B cell (primary cell): ENCODE measurements at regions not wholly inside any gene's neighbourhood (a gene's known extent, or its start where the extent isn't known, plus 50 kb on each side); places are given as distances from the start of the nearest gene placed in this dataset.

ENCODE experiments used
- ATAC-seq: fragments of 200-7000 bp; cut with Tn5 transposase; one replicate; pipeline ENCODE4 v1.10.0; 2021; ENCODE audit warnings: low read depth, mild to moderate bottlenecking, moderate number of reproducible peaks, moderate library complexity
- CTCF ChIA-PET: fragments of 350-600 bp; sonication (Branson Sonifier 250); formaldehyde crosslinking; loops from one replicate; lab custom pipeline; 2021; ENCODE audit warnings: antibody characterized with exemption, inconsistent platforms; lab: Charles Lee
- POLR2A ChIA-PET: fragments of 350-600 bp; sonication (Branson Sonifier 250); formaldehyde crosslinking; loops from one replicate; lab custom pipeline; 2021; ENCODE audit warnings: antibody characterized with exemption; lab: Charles Lee
- DNase-seq: peaks from one replicate; pipeline ENCODE4 v3.0.0; 2013
- H2AFZ ChIP-seq: 2 replicates; pipeline ENCODE4 v1.6.1; 2012; ENCODE audit warnings: mild to moderate bottlenecking, low read depth, low read length; ENCODE audit not compliant: insufficient read depth, poor library complexity, severe bottlenecking
- H3K27ac ChIP-seq, 2 donors: 1 replicate in 1 of 2; 2 replicates in 1 of 2; pipeline ENCODE4 v1.5.1; 2012 to 2013; ENCODE audit warnings: low read length in 2 of 2, mild to moderate bottlenecking in 2 of 2, moderate library complexity in 1 of 2
- H3K27me3 ChIP-seq, 4 experiments: fragments of 200-600 bp in 1 of 4; sonication (generic) in 1 of 4; replicated peaks in 1 of 4; 1 replicate in 2 of 4; 2 replicates in 2 of 4; pipeline versions ENCODE4 v1.6.1 to v1.7.0; 2013 to 2016; ENCODE audit warnings: low read length in 3 of 4, mild to moderate bottlenecking in 2 of 4, mixed read lengths in 1 of 4, moderate library complexity in 1 of 4; ENCODE audit not compliant: insufficient read depth in 4 of 4, control insufficient read depth in 3 of 4; ENCODE audit errors: control extremely low read depth in 1 of 4
- H3K36me3 ChIP-seq, 2 experiments: replicated peaks in 1 of 2; 1 replicate in 1 of 2; 2 replicates in 1 of 2; pipeline versions ENCODE4 v1.6.1 to v1.7.1; 2013; ENCODE audit warnings: low read length in 1 of 2; ENCODE audit not compliant: insufficient read depth in 2 of 2, control insufficient read depth in 1 of 2; ENCODE audit errors: control extremely low read depth in 1 of 2, extremely low read depth in 1 of 2
- H3K4me1 ChIP-seq, 2 donors: fragments of 200-600 bp in 1 of 2; sonication (generic) in 1 of 2; 1 replicate in 1 of 2; 2 replicates in 1 of 2; pipeline versions ENCODE4 v1.5.1 to v1.6.1; 2013 to 2017; ENCODE audit warnings: low read length in 2 of 2; ENCODE audit not compliant: control insufficient read depth in 2 of 2, insufficient read depth in 2 of 2
- H3K4me2 ChIP-seq: replicated peaks from 2 replicates; pipeline ENCODE3; 2012; ENCODE audit warnings: mild to moderate bottlenecking, low read depth, low read length; ENCODE audit not compliant: poor library complexity, severe bottlenecking
- H3K4me3 ChIP-seq, 5 experiments: fragments of 200-600 bp in 1 of 5; sonication (generic) in 1 of 5; 1 replicate in 3 of 5; 2 replicates in 2 of 5; pipeline versions ENCODE4 v1.5.1 to v1.7.0; 2011 to 2016; ENCODE audit warnings: low read length in 4 of 5, mild to moderate bottlenecking in 4 of 5, low read depth in 2 of 5, control low read depth in 1 of 5, moderate library complexity in 1 of 5; ENCODE audit not compliant: insufficient read depth in 1 of 5; ENCODE audit errors: control extremely low read depth in 1 of 5, extremely low read depth in 1 of 5
- H3K79me2 ChIP-seq: fragments of 200-600 bp; sonication (generic); one replicate; pipeline ENCODE4 v1.6.0; 2016; ENCODE audit warnings: low read length; ENCODE audit not compliant: control insufficient read depth, insufficient read depth
- H3K9ac ChIP-seq: fragments of 200-600 bp; sonication (generic); 2 replicates; pipeline ENCODE4 v1.6.1; 2017; ENCODE audit warnings: mild to moderate bottlenecking, low read length, moderate library complexity
- H3K9me3 ChIP-seq, 3 donors: one replicate each; pipeline versions ENCODE4 v1.6.1 to v1.7.1; 2013; ENCODE audit warnings: low read length in 2 of 3; ENCODE audit not compliant: control insufficient read depth in 2 of 3, insufficient read depth in 1 of 3; ENCODE audit errors: control extremely low read depth in 1 of 3
- H4K20me1 ChIP-seq: 2 replicates; pipeline ENCODE4 v1.6.0; 2012; ENCODE audit warnings: mild to moderate bottlenecking, low read length; ENCODE audit not compliant: insufficient read depth, control insufficient read depth, poor library complexity, severe bottlenecking
- H3K27ac Mint-ChIP-seq: one replicate; pipeline ENCODE4 v1.8.0; 2021; ENCODE audit warnings: mixed read lengths
- H3K27me3 Mint-ChIP-seq: one replicate; pipeline ENCODE4 v1.8.0; 2021; ENCODE audit warnings: mixed read lengths
- H3K4me1 Mint-ChIP-seq: one replicate; pipeline ENCODE4 v1.8.0; 2021; ENCODE audit warnings: mixed read lengths
- H3K4me3 Mint-ChIP-seq: one replicate; pipeline ENCODE4 v1.8.0; 2021; ENCODE audit warnings: mixed read lengths
- H3K9me3 Mint-ChIP-seq: one replicate; pipeline ENCODE4 v1.8.0; 2022; ENCODE audit warnings: mixed read lengths; ENCODE audit not compliant: insufficient read depth
- EZH2 ChIP-seq: IDR thresholded peaks from 2 replicates; pipeline ENCODE4 v1.6.1; 2012; ENCODE audit warnings: borderline replicate concordance, low read depth, mild to moderate bottlenecking, moderate library complexity, low read length; ENCODE audit not compliant: insufficient read depth, poor library complexity, severe bottlenecking
- WGBS: methylation state at CpG from one replicate; pipeline ENCODE4 v1.1.5; 2013; ENCODE audit warnings: missing lambda C conversion rate; ENCODE audit not compliant: insufficient coverage; 5-methylcytosine and 5-hydroxymethylcytosine counted together
- intact Hi-C: fragments of 100-400 bp; cut with micrococcal nuclease; formaldehyde crosslinking; loops from one replicate; pipeline ENCODE4 v1.10.0; 2022
- TF ChIP-seq, protein P1 (sequence below): fragments of 200-600 bp; IDR thresholded peaks from one replicate; pipeline ENCODE4 v1.8.0; 2022; ENCODE audit warnings: antibody characterized with exemption, mild to moderate bottlenecking

DNA sequence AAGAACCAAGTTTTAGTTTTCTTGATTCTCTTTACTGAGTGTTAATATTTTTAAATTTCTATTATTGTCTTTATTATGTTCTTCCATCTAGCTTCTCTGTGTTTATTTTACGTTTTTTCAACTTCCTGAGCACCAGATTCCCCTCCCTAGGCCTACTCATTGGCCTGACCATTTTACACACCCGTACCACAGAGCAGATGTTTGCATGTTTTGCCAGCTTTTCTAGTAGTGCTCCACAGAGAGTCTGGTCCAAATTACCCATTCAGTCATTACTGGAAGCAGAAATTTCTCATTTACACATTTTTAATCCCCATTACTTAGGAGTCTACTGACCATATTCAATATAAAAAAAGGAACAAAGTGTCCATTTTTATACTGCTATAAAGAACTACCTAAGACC is 66.9 kb downstream of the ING1 start:
- Histone ChIP-seq H3K4me1 (no peaks in the 10 kb centered on the region), H3K27me3 (peaks cover 0 to 7% (median 0%) of the 10 kb centered on the region in 4 experiments), H2AFZ (no peak overlapping the region), H3K36me3 (no peaks in the 10 kb centered on the region), H3K4me2 (no peak overlapping the region), H3K27ac (no peak overlapping the region), H3K9ac (no peak overlapping the region), H4K20me1 (no peaks in the 10 kb centered on the region), H3K9me3 (peaks cover 2 to 15% (median 6%) of the 10 kb centered on the region in 3 donors), H3K4me3 (no peak overlapping the region), H3K79me2 (no peaks in the 10 kb centered on the region)
- Mint-ChIP-seq H3K9me3 (peaks cover 12% of the 10 kb centered on the region), H3K27ac (no peak overlapping the region), H3K4me3 (no peak overlapping the region), H3K4me1 (no peaks in the 10 kb centered on the region), H3K27me3 (peaks cover 19% of the 10 kb centered on the region)
- no peak for TF ChIP-seq EZH2
- TF ChIP-seq, protein P1, sequence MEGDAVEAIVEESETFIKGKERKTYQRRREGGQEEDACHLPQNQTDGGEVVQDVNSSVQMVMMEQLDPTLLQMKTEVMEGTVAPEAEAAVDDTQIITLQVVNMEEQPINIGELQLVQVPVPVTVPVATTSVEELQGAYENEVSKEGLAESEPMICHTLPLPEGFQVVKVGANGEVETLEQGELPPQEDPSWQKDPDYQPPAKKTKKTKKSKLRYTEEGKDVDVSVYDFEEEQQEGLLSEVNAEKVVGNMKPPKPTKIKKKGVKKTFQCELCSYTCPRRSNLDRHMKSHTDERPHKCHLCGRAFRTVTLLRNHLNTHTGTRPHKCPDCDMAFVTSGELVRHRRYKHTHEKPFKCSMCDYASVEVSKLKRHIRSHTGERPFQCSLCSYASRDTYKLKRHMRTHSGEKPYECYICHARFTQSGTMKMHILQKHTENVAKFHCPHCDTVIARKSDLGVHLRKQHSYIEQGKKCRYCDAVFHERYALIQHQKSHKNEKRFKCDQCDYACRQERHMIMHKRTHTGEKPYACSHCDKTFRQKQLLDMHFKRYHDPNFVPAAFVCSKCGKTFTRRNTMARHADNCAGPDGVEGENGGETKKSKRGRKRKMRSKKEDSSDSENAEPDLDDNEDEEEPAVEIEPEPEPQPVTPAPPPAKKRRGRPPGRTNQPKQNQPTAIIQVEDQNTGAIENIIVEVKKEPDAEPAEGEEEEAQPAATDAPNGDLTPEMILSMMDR: no peak
- WGBS: 57% methylated on average over 1 of the region's 2 CpGs
- ATAC-seq (no peak), DNase-seq (no peak)
- ChIA-PET POLR2A (no interaction called here), CTCF (no interaction called here)
- intact Hi-C loops: no loop called here

DNA sequence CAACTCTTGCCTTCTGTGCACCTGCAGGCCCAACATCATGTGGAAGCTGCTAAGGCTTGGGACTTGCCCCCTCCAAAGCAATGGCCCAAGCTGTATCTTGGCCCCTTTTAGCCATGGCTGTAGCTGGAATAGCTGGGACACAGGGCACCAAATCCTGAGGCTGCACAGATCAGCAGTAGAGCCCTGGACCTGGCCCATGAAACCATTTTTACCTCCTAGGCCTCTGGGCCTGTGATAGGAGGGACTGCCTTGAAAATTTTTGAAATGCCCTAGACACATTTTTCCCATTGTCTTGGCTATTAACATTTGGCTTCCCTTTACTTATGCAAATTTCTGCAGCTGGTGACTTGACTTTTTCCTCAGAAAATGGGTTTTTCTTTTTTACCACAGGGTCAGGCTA is 68.7 kb downstream of the ING1 start:
- H3K9me3 Mint-ChIP-seq: peaks cover 12% of the 10 kb centered on the region
- H3K27me3 Mint-ChIP-seq: peaks cover 21% of the 10 kb centered on the region
- H3K9ac ChIP-seq: no peak overlapping the region
- H3K4me2 ChIP-seq: no peak overlapping the region
- no peak for ATAC-seq
- ChIA-PET CTCF (no interaction called here), POLR2A (no interaction called here)
- no peaks in the 10 kb centered on the region for H4K20me1 ChIP-seq
- no peaks in the 10 kb centered on the region for H3K36me3 ChIP-seq
- no peak for DNase-seq
- H3K4me3 ChIP-seq: no peak overlapping the region
- peaks cover 2 to 15% (median 6%) of the 10 kb centered on the region in 3 donors for H3K9me3 ChIP-seq
- no peaks in the 10 kb centered on the region for H3K4me1 Mint-ChIP-seq
- no peaks in the 10 kb centered on the region for H3K4me1 ChIP-seq
- H3K27ac Mint-ChIP-seq: no peak overlapping the region
- H3K27me3 ChIP-seq: peaks cover 0 to 7% (median 0%) of the 10 kb centered on the region in 4 experiments
- TF ChIP-seq, protein P1: no peak
- no peak for TF ChIP-seq EZH2
- no peak overlapping the region for H3K4me3 Mint-ChIP-seq
- no peak overlapping the region for H2AFZ ChIP-seq
- intact Hi-C loops: no loop called here
- H3K27ac ChIP-seq: no peak overlapping the region
- no peaks in the 10 kb centered on the region for H3K79me2 ChIP-seq
